ENCODE measurements at regions not wholly inside any gene's neighbourhood (a gene's known extent, or its start where the extent isn't known, plus 50 kb on each side); places are given as distances from the start of the nearest gene placed in this dataset.

- no peak for DNase-seq (ENCODE audit: low read depth)
- no peak for TF ChIP-seq CTCF (IDR thresholded peaks at IDR 0.05; ENCODE audit: control insufficient read depth, extremely low read depth, insufficient read depth)
- H3K4me3 ChIP-seq (ENCODE audit: low read depth, low read length): no peak overlapping the region
Observed at GRCh38 chr7:46812101-46812675, 769.7 kb downstream of the TNS3 start.

GRCh38 chr7:46811529-46811928, 770.4 kb downstream of the TNS3 start:
- no peak overlapping the region for H3K4me3 ChIP-seq (ENCODE audit: low read depth, low read length)
- no peak for DNase-seq (ENCODE audit: low read depth)
- no peak for TF ChIP-seq CTCF (IDR thresholded peaks at IDR 0.05; ENCODE audit: control insufficient read depth, extremely low read depth, insufficient read depth)

GRCh38 chr7:46810986-46811385, 770.9 kb downstream of the TNS3 start:
- no peak for TF ChIP-seq CTCF (IDR thresholded peaks at IDR 0.05; ENCODE audit: control insufficient read depth, extremely low read depth, insufficient read depth)
- H3K4me3 ChIP-seq (ENCODE audit: low read depth, low read length): no peak overlapping the region
- no peak for DNase-seq (ENCODE audit: low read depth)

- H3K4me3 ChIP-seq (ENCODE audit: low read depth, low read length): no peak overlapping the region
- 0 out of 2 replicates have a peak, but pooled peaks have one; percentile 3 for TF ChIP-seq CTCF (IDR thresholded peaks at IDR 0.05; ENCODE audit: control insufficient read depth, extremely low read depth, insufficient read depth)
- no peak for DNase-seq (ENCODE audit: low read depth)
Observed at GRCh38 chr7:46809886-46810285, 772.0 kb downstream of the TNS3 start.

- no peak overlapping the region for H3K4me3 ChIP-seq (ENCODE audit: low read depth, low read length)
Observed at GRCh38 chr7:46806856-46807255, 775.1 kb downstream of the TNS3 start.

GRCh38 chr7:46802479-46802878, 779.4 kb downstream of the TNS3 start:
- no peak overlapping the region for H3K4me3 ChIP-seq (ENCODE audit: low read depth, low read length)
- no peak for DNase-seq (ENCODE audit: low read depth)
- TF ChIP-seq CTCF (IDR thresholded peaks at IDR 0.05; ENCODE audit: control insufficient read depth, extremely low read depth, insufficient read depth): no peak

More at GRCh38 chr7:46806856-46807255, 775.1 kb downstream of the TNS3 start:
- TF ChIP-seq CTCF (IDR thresholded peaks at IDR 0.05; ENCODE audit: control insufficient read depth, extremely low read depth, insufficient read depth): no peak
- DNase-seq (ENCODE audit: low read depth): no peak

- DNase-seq (ENCODE audit: low read depth): no peak
- no peak overlapping the region for H3K4me3 ChIP-seq (ENCODE audit: low read depth, low read length)
- no peak for TF ChIP-seq CTCF (IDR thresholded peaks at IDR 0.05; ENCODE audit: control insufficient read depth, extremely low read depth, insufficient read depth)
Observed at GRCh38 chr7:46791188-46791587, 790.7 kb downstream of the TNS3 start.
